Testis (tissue), 2 donors: ENCODE measurements at regions not wholly inside any gene's neighbourhood (a gene's known extent, or its start where the extent isn't known, plus 50 kb on each side); places are given as distances from the start of the nearest gene placed in this dataset.

Experiments used
- CTCF ChIP-seq, 3 experiments: fragments of 450-650 bp in 2 of 3; fragments of 200-600 bp in 1 of 3; sonication (generic) in 1 of 3; IDR thresholded peaks; one replicate each; pipeline ENCODE4 v1.5.1; 2016 to 2019; ENCODE audit warnings: antibody characterized with exemption in 3 of 3, mild to moderate bottlenecking in 2 of 3, moderate library complexity in 1 of 3
- POLR2A ChIP-seq: fragments of 450-650 bp; IDR thresholded peaks from one replicate; pipeline ENCODE4 v1.6.1; 2017; ENCODE audit warnings: antibody characterized with exemption, mild to moderate bottlenecking, moderate library complexity

GRCh38 chr22:48894804-48895250 is 932.8 kb downstream of the BRD1 start:
- TF ChIP-seq CTCF (IDR thresholded peaks at IDR 0.05) (no peak), POLR2A (no peak)
